ENCODE measurements at regions not wholly inside any gene's neighbourhood (a gene's known extent, or its start where the extent isn't known, plus 50 kb on each side); places are given as distances from the start of the nearest gene placed in this dataset.

DNA sequence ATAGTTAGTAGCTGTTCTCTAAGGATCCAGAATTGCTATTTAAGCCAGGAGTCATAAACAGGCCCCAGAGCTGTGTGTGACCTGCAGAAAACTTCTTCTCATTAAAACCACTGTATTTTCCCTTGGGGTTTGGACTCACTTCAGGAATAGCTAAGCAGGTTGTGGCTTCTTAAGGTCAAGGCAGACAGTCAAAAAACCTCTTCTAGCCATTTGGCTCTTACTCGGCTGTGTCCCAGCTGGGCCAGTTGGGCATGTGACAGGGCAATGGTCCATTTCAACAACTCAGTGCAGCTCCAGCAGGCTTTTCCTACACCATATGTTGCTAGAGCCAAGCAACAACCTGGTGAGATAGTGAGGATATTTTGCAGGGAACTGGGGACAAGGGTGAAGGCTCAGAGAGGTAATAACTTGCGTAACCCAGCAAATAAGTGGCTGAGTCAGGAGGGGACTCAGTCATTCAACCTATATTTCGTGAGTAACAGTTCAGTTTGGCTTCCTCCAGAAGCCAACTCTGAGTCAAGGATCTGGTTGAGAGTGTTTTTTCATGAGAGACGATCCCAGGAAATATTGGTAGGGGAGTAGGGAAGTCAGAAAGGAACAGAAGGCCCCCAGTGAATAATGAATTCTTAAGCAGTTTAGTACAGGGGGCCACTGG, 115.4 kb upstream of the PPP2R2B start:
- no peak overlapping the region for H3K27ac ChIP-seq
- DNase-seq: no peak
- no peaks in the 10 kb centered on the region for H3K27me3 ChIP-seq
- no peaks in the 10 kb centered on the region for H3K4me1 ChIP-seq
- no peaks in the 10 kb centered on the region for H3K9me3 ChIP-seq (replicated peaks)
- no peak overlapping the region for H3K4me3 ChIP-seq
- no peaks in the 10 kb centered on the region for H3K36me3 ChIP-seq

DNA sequence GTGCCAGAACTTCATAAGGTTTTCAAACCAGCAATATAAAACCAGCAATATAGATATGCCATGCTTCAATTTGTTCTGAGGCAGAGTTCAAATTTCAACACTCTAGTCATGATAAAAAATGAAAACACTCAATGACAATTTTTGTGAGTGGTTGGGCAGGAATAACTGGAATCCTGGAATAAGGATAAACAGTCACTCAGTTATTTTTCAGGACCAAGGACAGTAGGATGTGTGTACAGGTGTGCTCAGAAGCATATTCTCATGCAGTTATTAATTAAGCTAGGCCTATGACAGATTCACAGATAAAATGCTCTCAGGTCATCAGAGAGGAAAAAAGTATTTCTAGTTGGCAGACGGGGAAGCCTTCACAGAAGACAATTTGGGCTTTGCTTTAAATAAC, 117.3 kb upstream of the PPP2R2B start:
- H3K36me3 ChIP-seq: no peaks in the 10 kb centered on the region
- H3K4me3 ChIP-seq: no peak overlapping the region
- H3K27ac ChIP-seq: no peak overlapping the region
- H3K9me3 ChIP-seq (replicated peaks): no peaks in the 10 kb centered on the region
- no peaks in the 10 kb centered on the region for H3K27me3 ChIP-seq
- no peaks in the 10 kb centered on the region for H3K4me1 ChIP-seq
- DNase-seq: no peak

DNA sequence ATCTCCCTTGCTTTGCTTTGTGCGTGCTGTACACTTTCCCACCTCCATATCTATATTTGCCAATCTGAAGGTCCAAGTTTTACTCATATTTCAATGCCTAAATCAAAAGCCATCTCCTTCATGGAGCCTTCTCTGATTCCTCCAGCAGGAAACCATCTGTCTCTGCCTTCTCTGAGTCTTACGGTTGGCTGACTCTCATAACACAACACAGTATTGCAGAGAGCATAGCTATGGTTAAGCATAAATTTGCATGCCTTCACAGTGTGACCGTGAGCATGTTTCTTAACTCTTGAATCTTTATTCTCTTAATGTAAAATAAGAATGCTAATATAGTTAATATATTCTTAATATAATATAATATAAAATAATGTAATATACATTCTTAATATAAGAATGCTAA, 136.8 kb upstream of the PPP2R2B start:
- Histone ChIP-seq H3K9me3 (replicated peaks) (no peaks in the 10 kb centered on the region), H3K4me3 (no peak overlapping the region), H3K4me1 (no peaks in the 10 kb centered on the region), H3K27ac (no peak overlapping the region), H3K36me3 (no peaks in the 10 kb centered on the region), H3K27me3 (no peaks in the 10 kb centered on the region)
- no peak for DNase-seq

DNA sequence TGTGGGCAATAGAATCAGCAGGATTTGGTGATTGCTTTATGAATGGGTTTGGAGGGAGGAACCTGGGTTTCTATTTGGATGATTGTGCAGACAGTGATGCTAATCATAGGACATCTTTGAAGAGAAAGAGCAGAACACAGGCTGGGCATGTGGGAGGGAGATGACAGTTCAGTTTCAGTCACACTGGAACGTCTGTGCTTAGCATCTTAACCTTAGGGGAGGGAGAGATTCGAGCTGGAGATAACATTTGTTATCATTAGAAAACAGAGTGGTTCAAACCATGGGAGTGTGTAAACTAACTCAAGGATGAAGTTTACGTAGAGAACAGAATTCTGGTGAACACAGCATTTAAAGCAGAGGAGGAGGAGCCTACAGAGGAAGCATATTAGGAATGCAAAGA, 138.6 kb upstream of the PPP2R2B start:
- no peak for DNase-seq
- H3K36me3 ChIP-seq: no peaks in the 10 kb centered on the region

DNA sequence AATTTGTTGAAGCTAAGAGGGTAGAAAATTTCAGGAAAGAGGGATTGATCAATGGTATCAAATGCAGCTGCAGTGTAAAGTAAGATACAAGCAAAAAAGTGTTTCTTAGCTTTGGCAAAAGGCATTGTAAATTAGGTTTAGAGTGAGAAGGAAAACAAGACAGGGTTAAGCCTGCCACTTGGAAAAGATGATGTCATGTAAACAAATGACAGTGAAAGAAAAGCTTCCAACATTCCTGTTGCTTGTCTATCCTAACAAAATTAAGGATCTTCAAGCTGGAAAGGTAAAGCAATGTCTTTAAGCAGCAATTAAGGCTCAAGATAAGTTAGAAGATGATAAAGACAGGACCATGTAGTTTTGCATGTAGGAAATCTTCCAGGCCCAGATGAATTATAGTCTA, 139.1 kb upstream of the PPP2R2B start:
- Histone ChIP-seq H3K27ac (no peak overlapping the region), H3K27me3 (no peaks in the 10 kb centered on the region), H3K4me3 (no peak overlapping the region), H3K4me1 (no peaks in the 10 kb centered on the region), H3K9me3 (replicated peaks) (no peaks in the 10 kb centered on the region), H3K36me3 (no peaks in the 10 kb centered on the region)
- DNase-seq: no peak

More for the DNA sequence above, 138.6 kb upstream of the PPP2R2B start:
- Histone ChIP-seq H3K9me3 (replicated peaks) (no peaks in the 10 kb centered on the region), H3K4me3 (no peak overlapping the region), H3K27ac (no peak overlapping the region), H3K4me1 (no peaks in the 10 kb centered on the region), H3K27me3 (no peaks in the 10 kb centered on the region)

- Histone ChIP-seq H3K36me3 (no peaks in the 10 kb centered on the region), H3K4me1 (no peaks in the 10 kb centered on the region), H3K4me3 (no peak overlapping the region), H3K27ac (no peak overlapping the region), H3K9me3 (replicated peaks) (no peaks in the 10 kb centered on the region), H3K27me3 (no peaks in the 10 kb centered on the region)
- no peak for DNase-seq
These were observed 140.3 kb upstream of the PPP2R2B start for GRCh38 chr5:147018812-147019211.

DNA sequence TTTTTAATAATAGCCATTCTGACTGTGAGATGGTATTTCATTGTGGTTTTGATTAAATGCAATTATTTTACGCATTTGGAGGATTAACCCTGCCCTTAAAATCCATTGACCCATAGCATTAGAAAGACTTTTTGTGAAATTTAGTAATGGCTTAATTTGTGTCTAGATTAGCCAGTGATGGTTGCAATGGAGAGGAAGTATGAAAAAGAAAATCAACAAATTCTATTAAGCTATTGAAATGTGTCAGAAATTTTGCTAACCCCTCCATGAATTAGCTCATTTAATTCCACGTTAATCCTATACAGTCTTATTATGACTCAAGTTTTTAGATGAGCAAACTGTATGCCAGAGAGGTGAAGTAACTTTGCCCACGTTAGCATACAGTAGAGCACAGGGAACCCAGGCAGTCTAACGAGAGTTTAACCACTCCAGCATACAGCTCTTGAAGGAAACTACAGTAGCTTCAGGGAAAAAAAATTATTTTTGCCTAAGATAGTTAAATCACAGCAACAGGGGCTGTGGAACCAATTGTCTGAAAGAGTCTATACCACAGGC, 158.2 kb upstream of the PPP2R2B start:
- no peaks in the 10 kb centered on the region for H3K27me3 ChIP-seq
- no peak overlapping the region for H3K27ac ChIP-seq
- no peaks in the 10 kb centered on the region for H3K4me1 ChIP-seq
- no peaks in the 10 kb centered on the region for H3K36me3 ChIP-seq
- DNase-seq: no peak
- no peaks in the 10 kb centered on the region for H3K9me3 ChIP-seq (replicated peaks)
- no peak overlapping the region for H3K4me3 ChIP-seq

GRCh38 chr5:147037515-147038205, 159.1 kb upstream of the PPP2R2B start:
- Histone ChIP-seq H3K4me1 (no peaks in the 10 kb centered on the region), H3K36me3 (no peaks in the 10 kb centered on the region), H3K4me3 (no peak overlapping the region), H3K27me3 (no peaks in the 10 kb centered on the region), H3K27ac (no peak overlapping the region), H3K9me3 (replicated peaks) (no peaks in the 10 kb centered on the region)
- DNase-seq: no peak

- DNase-seq: no peak
These were observed 162.3 kb upstream of the PPP2R2B start for GRCh38 chr5:147040856-147041255.

GRCh38 chr5:147044572-147045273, 166.2 kb upstream of the PPP2R2B start:
- no peaks in the 10 kb centered on the region for H3K9me3 ChIP-seq (replicated peaks)
- H3K4me3 ChIP-seq: no peak overlapping the region
- H3K27ac ChIP-seq: no peak overlapping the region
- DNase-seq: no peak
- no peaks in the 10 kb centered on the region for H3K27me3 ChIP-seq
- H3K36me3 ChIP-seq: no peaks in the 10 kb centered on the region
- no peaks in the 10 kb centered on the region for H3K4me1 ChIP-seq

More at GRCh38 chr5:147040856-147041255, 162.3 kb upstream of the PPP2R2B start:
- Histone ChIP-seq H3K36me3 (no peaks in the 10 kb centered on the region), H3K9me3 (replicated peaks) (no peaks in the 10 kb centered on the region), H3K4me3 (no peak overlapping the region), H3K27ac (no peak overlapping the region), H3K4me1 (no peaks in the 10 kb centered on the region), H3K27me3 (no peaks in the 10 kb centered on the region)

GRCh38 chr5:147045290-147045689, 166.7 kb upstream of the PPP2R2B start:
- H3K27me3 ChIP-seq: no peaks in the 10 kb centered on the region
- no peaks in the 10 kb centered on the region for H3K36me3 ChIP-seq
- no peaks in the 10 kb centered on the region for H3K9me3 ChIP-seq (replicated peaks)
- H3K27ac ChIP-seq: no peak overlapping the region
- no peak overlapping the region for H3K4me3 ChIP-seq
- no peak for DNase-seq
- no peaks in the 10 kb centered on the region for H3K4me1 ChIP-seq

DNA sequence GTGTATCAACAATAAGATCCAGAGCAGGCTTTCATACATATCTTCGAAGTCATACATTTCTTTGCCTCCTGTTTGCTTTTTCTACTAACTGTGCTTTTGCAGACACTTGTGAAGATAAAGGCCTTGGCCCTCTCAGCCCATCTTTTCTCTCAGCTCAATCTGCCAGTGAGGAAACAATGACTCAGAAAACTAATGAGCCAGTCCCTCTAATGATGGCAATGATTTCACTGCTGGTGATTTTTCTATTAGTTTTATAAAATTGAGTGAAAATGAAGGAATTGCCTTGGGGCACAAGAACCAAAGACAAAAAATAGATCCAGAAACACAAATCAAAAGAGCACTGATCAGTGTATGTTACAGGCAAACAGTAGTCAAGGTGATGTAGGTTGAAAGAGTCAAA, 167.7 kb upstream of the PPP2R2B start:
- DNase-seq: no peak
- no peak overlapping the region for H3K4me3 ChIP-seq
- H3K4me1 ChIP-seq: no peaks in the 10 kb centered on the region
- no peak overlapping the region for H3K27ac ChIP-seq
- no peaks in the 10 kb centered on the region for H3K27me3 ChIP-seq
- H3K9me3 ChIP-seq (replicated peaks): no peaks in the 10 kb centered on the region
- H3K36me3 ChIP-seq: no peaks in the 10 kb centered on the region

GRCh38 chr5:147046894-147047293, 168.3 kb upstream of the PPP2R2B start:
- Histone ChIP-seq H3K27me3 (no peaks in the 10 kb centered on the region), H3K9me3 (replicated peaks) (no peaks in the 10 kb centered on the region), H3K4me3 (no peak overlapping the region), H3K36me3 (no peaks in the 10 kb centered on the region), H3K4me1 (no peaks in the 10 kb centered on the region), H3K27ac (no peak overlapping the region)
- no peak for DNase-seq

- Histone ChIP-seq H3K4me3 (no peak overlapping the region), H3K4me1 (no peaks in the 10 kb centered on the region), H3K27ac (no peak overlapping the region), H3K27me3 (no peaks in the 10 kb centered on the region; the same call in 1 of the 2 replicates), H3K9me3 (replicated peaks) (no peaks in the 10 kb centered on the region), H3K36me3 (no peaks in the 10 kb centered on the region)
- no peak for DNase-seq
These were observed 171.2 kb upstream of the PPP2R2B start for GRCh38 chr5:147049764-147050163.

DNA sequence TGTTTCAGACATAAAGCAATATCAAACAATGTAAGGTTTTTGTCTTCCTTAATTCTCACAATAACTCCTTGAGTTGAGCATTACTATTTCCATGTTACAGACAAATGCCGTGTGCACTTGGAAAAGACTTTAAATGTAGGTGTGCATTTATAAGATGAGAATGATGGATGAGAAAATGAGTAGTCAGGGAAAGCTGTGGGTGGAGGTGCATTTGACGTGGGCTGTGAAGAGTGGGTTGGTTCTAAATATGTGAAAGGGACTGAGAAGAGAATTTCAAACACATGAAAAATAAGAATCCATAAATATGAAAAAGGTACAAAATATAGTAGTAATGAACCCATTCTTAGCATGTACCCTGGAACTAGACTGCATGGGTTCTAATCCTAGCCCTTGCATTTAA, 171.6 kb upstream of the PPP2R2B start:
- no peaks in the 10 kb centered on the region for H3K36me3 ChIP-seq
- no peaks in the 10 kb centered on the region for H3K4me1 ChIP-seq
- no peak overlapping the region for H3K27ac ChIP-seq
- H3K27me3 ChIP-seq: no peaks in the 10 kb centered on the region; the same call in 1 of the 2 replicates
- DNase-seq: no peak
- H3K9me3 ChIP-seq (replicated peaks): no peaks in the 10 kb centered on the region
- no peak overlapping the region for H3K4me3 ChIP-seq
